WTC11 (cell line): ENCODE measurements at regions not wholly inside any gene's neighbourhood (a gene's known extent, or its start where the extent isn't known, plus 50 kb on each side); places are given as distances from the start of the nearest gene placed in this dataset.

ENCODE experiments used
- ATAC-seq: fragments of 200-7000 bp; cut with Tn5 transposase; 2 replicates; pipeline ENCODE4 v1.10.0; 2021; ENCODE audit warnings: mild to moderate bottlenecking, moderate library complexity
- CTCF ChIA-PET: fragments of 300-600 bp; sonication (Branson Sonifier 250); formaldehyde crosslinking; loops from one replicate; lab custom pipeline; 2021; ENCODE audit warnings: antibody characterized with exemption; lab: Charles Lee
- POLR2A ChIA-PET: fragments of 350-600 bp; sonication (Branson Sonifier 250); formaldehyde crosslinking; loops from one replicate; lab custom pipeline; 2021; ENCODE audit warnings: antibody characterized with exemption; lab: Charles Lee
- DNase-seq: peaks from one replicate; pipeline ENCODE4 v3.0.0; 2021; ENCODE audit warnings: low spot score
- H3K27ac Mint-ChIP-seq: 2 replicates; pipeline ENCODE4 v1.8.0; 2021; ENCODE audit warnings: mixed read lengths
- H3K27me3 Mint-ChIP-seq: 2 replicates; pipeline ENCODE4 v1.8.0; 2021; ENCODE audit warnings: low read depth, mild to moderate bottlenecking, moderate library complexity, mixed read lengths
- H3K36me3 Mint-ChIP-seq: 2 replicates; pipeline ENCODE4 v1.8.0; 2021; ENCODE audit warnings: mixed read lengths
- H3K4me1 Mint-ChIP-seq: 2 replicates; pipeline ENCODE4 v1.8.0; 2022; ENCODE audit warnings: mixed read lengths
- H3K4me3 Mint-ChIP-seq: 2 replicates; pipeline ENCODE4 v1.8.0; 2021; ENCODE audit warnings: mild to moderate bottlenecking, moderate library complexity, mixed read lengths
- H3K9me3 Mint-ChIP-seq: 2 replicates; pipeline ENCODE4 v1.8.0; 2021; ENCODE audit warnings: mixed read lengths
- ARID4B ChIP-seq: sonication (generic); formaldehyde crosslinking; IDR thresholded peaks from 2 replicates; pipeline ENCODE4 v1.8.0; 2023; ENCODE audit warnings: missing genetic modification reagents, mild to moderate bottlenecking, borderline replicate concordance
- ATF2 ChIP-seq: sonication (generic); formaldehyde crosslinking; IDR thresholded peaks from 2 replicates; pipeline ENCODE4 v1.8.1; 2022; ENCODE audit warnings: low read depth, missing genetic modification reagents, borderline replicate concordance
- ELF4 ChIP-seq: sonication (generic); formaldehyde crosslinking; IDR thresholded peaks from 2 replicates; pipeline ENCODE4 v1.8.1; 2022; ENCODE audit warnings: low read depth, mild to moderate bottlenecking, moderate library complexity, missing genetic modification reagents
- ETV6 ChIP-seq: sonication (generic); formaldehyde crosslinking; IDR thresholded peaks from 2 replicates; pipeline ENCODE4 v1.8.1; 2022; ENCODE audit warnings: mild to moderate bottlenecking, missing genetic modification reagents
- HMGXB4 ChIP-seq: sonication (generic); formaldehyde crosslinking; IDR thresholded peaks from 2 replicates; pipeline ENCODE4 v1.8.1; 2023; ENCODE audit warnings: mild to moderate bottlenecking, moderate library complexity, missing genetic modification reagents
- NFE2L1 ChIP-seq: sonication (generic); formaldehyde crosslinking; IDR thresholded peaks from 2 replicates; pipeline ENCODE4 v1.8.1; 2023; ENCODE audit warnings: missing genetic modification reagents
- SMAD3 ChIP-seq: sonication (generic); formaldehyde crosslinking; IDR thresholded peaks from 2 replicates; pipeline ENCODE4 v1.8.0; 2022; ENCODE audit warnings: missing genetic modification reagents, mild to moderate bottlenecking, borderline replicate concordance
- TEAD4 ChIP-seq: sonication (generic); formaldehyde crosslinking; IDR thresholded peaks from 2 replicates; pipeline ENCODE4 v1.8.0; 2022; ENCODE audit warnings: mild to moderate bottlenecking, missing genetic modification reagents
- TP53 ChIP-seq: sonication (generic); formaldehyde crosslinking; IDR thresholded peaks from 2 replicates; pipeline ENCODE4 v1.8.1; 2023; ENCODE audit warnings: mild to moderate bottlenecking, missing genetic modification reagents
- USF1 ChIP-seq: sonication (generic); formaldehyde crosslinking; IDR thresholded peaks from 2 replicates; pipeline ENCODE4 v1.8.0; 2022; ENCODE audit warnings: mild to moderate bottlenecking, missing genetic modification reagents
- USF2 ChIP-seq: sonication (generic); formaldehyde crosslinking; IDR thresholded peaks from 2 replicates; pipeline ENCODE4 v1.8.1; 2023; ENCODE audit warnings: mild to moderate bottlenecking, missing genetic modification reagents, moderate library complexity
- ZMAT4 ChIP-seq: fragments of 250-450 bp; sonication (Bioruptor Pico); IDR thresholded peaks from 2 replicates; pipeline ENCODE4 v1.9.0; 2021; ENCODE audit warnings: mild to moderate bottlenecking
- ZNF219 ChIP-seq: sonication (generic); formaldehyde crosslinking; IDR thresholded peaks from 2 replicates; pipeline ENCODE4 v1.8.0; 2023; ENCODE audit warnings: missing genetic modification reagents, mild to moderate bottlenecking, borderline replicate concordance
- ZNF232 ChIP-seq: sonication (generic); formaldehyde crosslinking; IDR thresholded peaks from 2 replicates; pipeline ENCODE4 v1.8.0; 2022; ENCODE audit warnings: mild to moderate bottlenecking, missing genetic modification reagents
- ZNF416 ChIP-seq: fragments of 250-450 bp; sonication (Bioruptor Pico); IDR thresholded peaks from 2 replicates; pipeline ENCODE4 v1.9.0; 2021; ENCODE audit warnings: mild to moderate bottlenecking, inconsistent platforms
- ZNF532 ChIP-seq: fragments of 250-450 bp; sonication (Bioruptor Pico); IDR thresholded peaks from 2 replicates; pipeline ENCODE4 v1.9.0; 2021; ENCODE audit warnings: mild to moderate bottlenecking, borderline replicate concordance

GRCh38 chr7:41047211-41047610 lies 655.7 kb downstream of the INHBA start:
- H3K27me3 Mint-ChIP-seq: no peaks in the 10 kb centered on the region; the same call in 1 of the 2 replicates
- CTCF ChIA-PET: interaction anchor here (1.2 to 1.4 kb wide), 3 partner anchors 13 to 658 kb away, joined by 3 to 5 read pairs (median 4); no protein-coding TSS in a partner anchor
- no peak overlapping the region for H3K27ac Mint-ChIP-seq
- peaks cover 13% of the 10 kb centered on the region for H3K9me3 Mint-ChIP-seq
- no peaks in the 10 kb centered on the region for H3K36me3 Mint-ChIP-seq
- ATAC-seq: no peak
- DNase-seq: no peak
- no peak for TF ChIP-seq ZNF232 (CRISPR knock-in tag)
- TF ChIP-seq, all 79 proteins: peak for 0
- Mint-ChIP-seq H3K4me1 (peaks cover 13% of the 10 kb centered on the region), H3K4me3 (no peak overlapping the region)
- POLR2A ChIA-PET: no interaction called here

- Mint-ChIP-seq H3K27ac (no peak overlapping the region), H3K4me3 (no peak overlapping the region), H3K9me3 (peaks cover 14% of the 10 kb centered on the region), H3K27me3 (no peaks in the 10 kb centered on the region), H3K36me3 (no peaks in the 10 kb centered on the region), H3K4me1 (peaks cover 8% of the 10 kb centered on the region)
- ATAC-seq (no peak), DNase-seq (no peak)
- no peak for TF ChIP-seq ZNF532 (CRISPR knock-in tag)
- POLR2A ChIA-PET: interaction anchor here (0.5 kb wide), 1 partner anchor 133 kb away, joined by 3 read pairs; no protein-coding TSS in a partner anchor
- CTCF ChIA-PET: interaction anchor here (1.2 to 1.3 kb wide), 2 partner anchors 12 to 658 kb away, joined by 3 to 5 read pairs; no protein-coding TSS in a partner anchor
Observed at GRCh38 chr7:41046776-41047175, 656.1 kb downstream of the INHBA start.

GRCh38 chr7:41046221-41046761 lies 656.6 kb downstream of the INHBA start:
- Mint-ChIP-seq H3K9me3 (peaks cover 14% of the 10 kb centered on the region), H3K36me3 (no peaks in the 10 kb centered on the region), H3K27ac (no peak overlapping the region; the same call in 1 of the 2 replicates), H3K27me3 (no peaks in the 10 kb centered on the region), H3K4me1 (peaks cover 5% of the 10 kb centered on the region; the same call in 1 of the 2 replicates), H3K4me3 (no peak overlapping the region)
- ChIA-PET POLR2A (interaction anchor here (0.5 kb wide), 1 partner anchor 132 kb away, joined by 3 read pairs; no protein-coding TSS in a partner anchor), CTCF (interaction anchor here (0.6 to 1.6 kb wide), 6 partner anchors 10 to 659 kb away, joined by 3 to 5 read pairs (median 3); no protein-coding TSS in a partner anchor)
- DNase-seq: no peak
- ATAC-seq: no peak
- no peak for TF ChIP-seq ZNF416 (CRISPR knock-in tag)
- TF ChIP-seq ATF2 (CRISPR knock-in tag): no peak
- no peak for TF ChIP-seq TP53 (CRISPR knock-in tag)
- TF ChIP-seq TEAD4: no peak
- no peak for TF ChIP-seq ETV6
- TF ChIP-seq ZNF219: no peak
- TF ChIP-seq HMGXB4 (CRISPR knock-in tag): no peak
- no peak for TF ChIP-seq USF2 (CRISPR knock-in tag)
- TF ChIP-seq NFE2L1 (CRISPR knock-in tag): no peak
- no peak for TF ChIP-seq ZMAT4 (CRISPR knock-in tag)
- no peak for TF ChIP-seq ELF4 (CRISPR knock-in tag)
- no peak for TF ChIP-seq SMAD3 (CRISPR knock-in tag)
- no peak for TF ChIP-seq ARID4B (CRISPR knock-in tag)
- no peak for TF ChIP-seq USF1 (CRISPR knock-in tag)
